Fibroblast of the aortic adventitia (primary cell): ENCODE measurements at regions not wholly inside any gene's neighbourhood (a gene's known extent, or its start where the extent isn't known, plus 50 kb on each side); places are given as distances from the start of the nearest gene placed in this dataset.

Source experiments
- DNase-seq: peaks from one replicate; pipeline ENCODE4 v3.0.0-alpha.2; 2010; ENCODE audit warnings: low read depth
- H3K4me3 ChIP-seq: 2 replicates; pipeline ENCODE4 v1.5.1; 2011; ENCODE audit warnings: low read depth, mild to moderate bottlenecking, control low read depth, low read length, moderate library complexity
- TF ChIP-seq, protein P1 (sequence below): IDR thresholded peaks from 2 replicates; pipeline ENCODE4 v1.5.1; 2011; ENCODE audit warnings: mild to moderate bottlenecking, low read length, control low read depth, inconsistent platforms; ENCODE audit not compliant: insufficient read depth

DNA sequence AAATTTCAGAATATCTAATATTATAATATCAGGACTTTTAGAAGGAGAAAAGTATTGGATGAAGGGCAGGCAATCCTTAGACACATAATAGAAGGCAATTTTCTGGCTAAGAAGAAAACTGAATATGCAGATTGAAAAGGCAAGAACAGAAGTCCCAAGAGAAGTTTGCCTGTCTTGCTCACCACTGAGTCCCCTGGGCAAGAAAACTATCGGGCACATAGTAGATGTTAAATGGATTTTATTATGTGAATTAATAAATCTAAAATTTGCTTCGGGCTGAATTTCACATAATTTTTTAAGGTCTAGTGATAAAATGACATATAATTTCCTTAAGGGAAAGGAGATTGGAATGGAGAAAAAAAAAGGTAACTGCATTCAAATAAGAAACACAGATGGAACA lies 380.9 kb upstream of the GRM3 start:
- DNase-seq, result no peak

GRCh38 chr7:86257894-86258293 lies 385.8 kb upstream of the GRM3 start:
- no peak for DNase-seq
- TF ChIP-seq, protein P1, sequence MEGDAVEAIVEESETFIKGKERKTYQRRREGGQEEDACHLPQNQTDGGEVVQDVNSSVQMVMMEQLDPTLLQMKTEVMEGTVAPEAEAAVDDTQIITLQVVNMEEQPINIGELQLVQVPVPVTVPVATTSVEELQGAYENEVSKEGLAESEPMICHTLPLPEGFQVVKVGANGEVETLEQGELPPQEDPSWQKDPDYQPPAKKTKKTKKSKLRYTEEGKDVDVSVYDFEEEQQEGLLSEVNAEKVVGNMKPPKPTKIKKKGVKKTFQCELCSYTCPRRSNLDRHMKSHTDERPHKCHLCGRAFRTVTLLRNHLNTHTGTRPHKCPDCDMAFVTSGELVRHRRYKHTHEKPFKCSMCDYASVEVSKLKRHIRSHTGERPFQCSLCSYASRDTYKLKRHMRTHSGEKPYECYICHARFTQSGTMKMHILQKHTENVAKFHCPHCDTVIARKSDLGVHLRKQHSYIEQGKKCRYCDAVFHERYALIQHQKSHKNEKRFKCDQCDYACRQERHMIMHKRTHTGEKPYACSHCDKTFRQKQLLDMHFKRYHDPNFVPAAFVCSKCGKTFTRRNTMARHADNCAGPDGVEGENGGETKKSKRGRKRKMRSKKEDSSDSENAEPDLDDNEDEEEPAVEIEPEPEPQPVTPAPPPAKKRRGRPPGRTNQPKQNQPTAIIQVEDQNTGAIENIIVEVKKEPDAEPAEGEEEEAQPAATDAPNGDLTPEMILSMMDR, result no peak
- H3K4me3 ChIP-seq, result no peak overlapping the region

More for the DNA sequence above, 380.9 kb upstream of the GRM3 start:
- H3K4me3 ChIP-seq, result no peak overlapping the region
- TF ChIP-seq, protein P1, result no peak

- no peak for DNase-seq
- H3K4me3 ChIP-seq, result no peak overlapping the region
- TF ChIP-seq, protein P1, result no peak
These were observed 391.3 kb upstream of the GRM3 start for GRCh38 chr7:86252406-86252805.

DNA sequence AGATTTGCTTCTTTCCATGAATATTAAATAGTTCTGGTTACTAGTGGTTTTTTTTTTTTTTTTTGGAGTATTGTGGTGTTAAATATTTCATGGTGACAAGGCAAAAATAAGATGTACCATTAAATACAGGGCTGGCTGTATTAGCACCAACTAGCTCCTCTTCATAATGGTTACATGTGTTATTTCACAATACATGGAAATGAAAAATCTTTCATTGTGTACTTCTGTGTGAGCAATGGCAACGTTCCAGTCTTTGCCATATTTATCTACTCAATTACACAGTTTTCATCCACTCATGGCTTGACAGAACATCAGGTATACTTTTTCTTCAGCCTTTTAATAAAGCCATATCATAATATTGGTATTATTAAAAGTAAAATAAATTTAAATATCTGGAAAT lies 394.7 kb upstream of the GRM3 start:
- H3K4me3 ChIP-seq, result no peak overlapping the region
- TF ChIP-seq, protein P1, result no peak
- no peak for DNase-seq

DNA sequence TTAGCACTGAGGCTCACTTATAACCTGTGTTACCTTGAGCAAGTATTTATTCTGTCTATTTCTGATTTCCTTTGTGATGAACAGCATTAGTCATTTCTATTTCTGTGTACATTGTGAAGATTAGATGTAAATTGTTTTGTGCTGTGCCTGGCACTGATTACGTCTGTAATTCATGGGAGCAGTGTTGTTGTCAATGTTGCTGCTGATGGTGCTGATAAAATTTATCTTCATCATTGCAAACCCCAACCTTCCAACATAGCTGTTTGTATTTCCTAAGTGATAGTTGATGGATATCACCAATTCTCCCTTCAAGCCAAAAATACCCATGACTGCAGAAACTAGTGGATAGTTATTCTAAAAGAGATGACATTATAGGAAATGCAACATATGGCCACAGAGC lies 400.5 kb upstream of the GRM3 start:
- no peak overlapping the region for H3K4me3 ChIP-seq
- DNase-seq, result no peak
- TF ChIP-seq, protein P1, result no peak

DNA sequence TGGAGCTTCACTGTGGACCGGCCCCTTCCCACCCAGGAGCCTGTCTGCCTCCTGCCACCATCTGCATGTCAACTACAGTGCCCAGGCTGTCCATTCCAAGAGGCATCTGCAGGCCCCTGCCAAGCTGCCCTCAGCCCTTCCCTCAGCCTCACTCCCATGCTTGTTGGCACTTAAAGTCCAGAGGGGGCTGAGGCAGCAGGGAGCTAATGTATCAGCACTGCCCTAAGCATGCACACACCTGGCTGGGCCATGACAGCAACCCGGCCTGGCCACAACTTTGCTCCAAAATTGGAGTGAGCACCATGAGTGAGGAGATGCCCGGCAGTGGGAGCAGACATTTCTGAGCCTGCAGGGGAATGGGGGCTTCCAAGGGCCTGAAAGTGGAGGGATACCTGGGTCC lies 417.5 kb upstream of the GRM3 start:
- TF ChIP-seq, protein P1, result no peak
- H3K4me3 ChIP-seq, result no peak overlapping the region
- no peak for DNase-seq

DNA sequence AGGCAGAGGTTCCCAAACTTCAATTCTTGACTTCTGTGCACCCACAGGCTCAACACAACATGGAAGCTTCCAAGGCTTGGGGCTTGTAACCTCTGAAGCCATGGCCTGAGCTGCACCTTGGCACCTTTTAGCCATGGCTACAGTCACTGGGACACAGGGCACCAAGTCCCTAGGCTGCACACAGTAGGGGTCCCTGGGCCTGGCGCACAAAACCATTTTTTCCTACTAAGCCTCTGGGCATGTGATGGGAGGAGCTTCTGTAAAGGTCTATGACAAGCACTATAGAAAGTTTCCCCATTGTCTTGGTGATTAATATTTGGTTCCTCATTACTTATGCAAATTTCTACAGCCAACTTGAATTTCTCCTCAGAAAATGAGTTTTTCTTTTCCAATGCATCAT lies 420.9 kb upstream of the GRM3 start:
- TF ChIP-seq, protein P1, result no peak
- DNase-seq, result no peak
- no peak overlapping the region for H3K4me3 ChIP-seq
